H9 (cell line): ENCODE measurements at regions not wholly inside any gene's neighbourhood (a gene's known extent, or its start where the extent isn't known, plus 50 kb on each side); places are given as distances from the start of the nearest gene placed in this dataset.

Source experiments
- DNase-seq: peaks from one replicate; pipeline ENCODE4 v3.0.0-alpha.2; 2017
- H2AFZ ChIP-seq: one replicate; pipeline ENCODE4 v1.6.1; 2013; ENCODE audit warnings: mild to moderate bottlenecking, low read length, control low read depth, moderate library complexity
- H2AK5ac ChIP-seq: 2 replicates; pipeline ENCODE4 v1.6.1; 2013; ENCODE audit warnings: low read length, control low read depth, mixed read lengths; ENCODE audit not compliant: insufficient read length
- H2BK120ac ChIP-seq: one replicate; pipeline ENCODE4 v1.6.1; 2013; ENCODE audit warnings: low read depth, mild to moderate bottlenecking, low read length, control low read depth, inconsistent platforms; ENCODE audit not compliant: poor library complexity, severe bottlenecking
- H2BK12ac ChIP-seq: 2 replicates; pipeline ENCODE4 v1.6.1; 2013; ENCODE audit warnings: low read length, control low read depth, mixed read lengths, low read depth; ENCODE audit not compliant: insufficient read length
- H2BK15ac ChIP-seq: 2 replicates; pipeline ENCODE4 v1.6.1; 2013; ENCODE audit warnings: low read depth, low read length, control low read depth
- H2BK20ac ChIP-seq: one replicate; pipeline ENCODE4 v1.6.1; 2013; ENCODE audit warnings: low read depth, mild to moderate bottlenecking, low read length, control low read depth, inconsistent platforms; ENCODE audit not compliant: poor library complexity, severe bottlenecking
- H2BK5ac ChIP-seq: 2 replicates; pipeline ENCODE4 v1.6.1; 2013; ENCODE audit warnings: low read length, control low read depth, mixed read lengths; ENCODE audit not compliant: insufficient read length
- H3K14ac ChIP-seq: 2 replicates; pipeline ENCODE4 v1.6.1; 2013; ENCODE audit warnings: low read length, control low read depth; ENCODE audit not compliant: insufficient read depth
- H3K18ac ChIP-seq: 2 replicates; pipeline ENCODE4 v1.6.1; 2013; ENCODE audit warnings: low read depth, mild to moderate bottlenecking, mixed read lengths, low read length, control low read depth; ENCODE audit not compliant: insufficient read length
- H3K23ac ChIP-seq: 2 replicates; pipeline ENCODE4 v1.6.1; 2013; ENCODE audit warnings: low read length, control low read depth, mixed read lengths, low read depth; ENCODE audit not compliant: insufficient read length
- H3K23me2 ChIP-seq: 2 replicates; pipeline ENCODE4 v1.6.1; 2013; ENCODE audit warnings: low read depth, mild to moderate bottlenecking, mixed read lengths, low read length, control low read depth; ENCODE audit not compliant: insufficient read length, poor library complexity, severe bottlenecking
- H3K27ac ChIP-seq: 2 replicates; pipeline ENCODE4 v1.5.1; 2013; ENCODE audit warnings: low read length, control low read depth, mixed read lengths, low read depth; ENCODE audit not compliant: insufficient read length
- H3K27me3 ChIP-seq: 2 replicates; pipeline ENCODE4 v1.6.1; 2013; ENCODE audit warnings: low read length, control low read depth, inconsistent platforms; ENCODE audit not compliant: insufficient read depth
- H3K4ac ChIP-seq: 2 replicates; pipeline ENCODE4 v1.6.1; 2013; ENCODE audit warnings: low read depth, mild to moderate bottlenecking, control low read depth, inconsistent platforms, low read length, moderate library complexity
- H3K4me1 ChIP-seq: 2 replicates; pipeline ENCODE4 v1.6.1; 2013; ENCODE audit warnings: low read length, control low read depth, inconsistent platforms; ENCODE audit not compliant: insufficient read depth
- H3K4me2 ChIP-seq: 2 replicates; pipeline ENCODE4 v1.6.1; 2013; ENCODE audit warnings: low read length, control low read depth, mixed read lengths; ENCODE audit not compliant: insufficient read length, insufficient read depth
- H3K56ac ChIP-seq: 2 replicates; pipeline ENCODE4 v1.6.1; 2013; ENCODE audit warnings: low read depth, mild to moderate bottlenecking, mixed read lengths, low read length, control low read depth; ENCODE audit not compliant: insufficient read length
- H3K79me1 ChIP-seq: 2 replicates; pipeline ENCODE4 v1.6.1; 2013; ENCODE audit warnings: low read depth, mild to moderate bottlenecking, moderate library complexity, low read length, control low read depth, inconsistent platforms; ENCODE audit not compliant: insufficient read depth, poor library complexity, severe bottlenecking
- H3K79me2 ChIP-seq: 2 replicates; pipeline ENCODE4 v1.6.1; 2013; ENCODE audit warnings: low read length, control low read depth, inconsistent platforms; ENCODE audit not compliant: insufficient read depth
- H3K9ac ChIP-seq: 2 replicates; pipeline ENCODE4 v1.6.1; 2013; ENCODE audit warnings: low read length, control low read depth, mixed read lengths; ENCODE audit not compliant: insufficient read length; ENCODE audit errors: extremely low read depth
- H3K9me3 ChIP-seq: one replicate; pipeline ENCODE4 v1.6.1; 2013; ENCODE audit warnings: low read depth, low read length, inconsistent platforms; ENCODE audit not compliant: control insufficient read depth
- H3T11ph ChIP-seq: one replicate; pipeline ENCODE4 v1.6.1; 2013; ENCODE audit warnings: mild to moderate bottlenecking, low read length, control low read depth, inconsistent platforms
- H4K20me1 ChIP-seq: one replicate; pipeline ENCODE4 v1.6.1; 2013; ENCODE audit not compliant: control insufficient read depth, insufficient read length, insufficient read depth
- H4K5ac ChIP-seq: 2 replicates; pipeline ENCODE4 v1.6.1; 2013; ENCODE audit warnings: low read depth, mild to moderate bottlenecking, mixed read lengths, low read length, control low read depth; ENCODE audit not compliant: insufficient read length
- H4K8ac ChIP-seq: replicated peaks from 2 replicates; pipeline ENCODE4 v1.6.1; 2013; ENCODE audit warnings: low read length, control low read depth, mixed read lengths, low read depth; ENCODE audit not compliant: insufficient read length
- H4K91ac ChIP-seq: 2 replicates; pipeline ENCODE4 v1.6.1; 2013; ENCODE audit warnings: low read depth, mild to moderate bottlenecking, moderate library complexity, mixed read lengths, low read length, control low read depth; ENCODE audit not compliant: insufficient read length
- H3K27ac Mint-ChIP-seq, 3 experiments: 2 replicates in 2 of 3; 3 replicates in 1 of 3; pipeline ENCODE4 v1.8.0; 2020 to 2021; ENCODE audit warnings: mixed read lengths in 3 of 3, mild to moderate bottlenecking in 1 of 3, moderate library complexity in 1 of 3
- H3K27me3 Mint-ChIP-seq: 2 replicates; pipeline ENCODE4 v1.8.0; 2021; ENCODE audit warnings: low read depth, mild to moderate bottlenecking, moderate library complexity, mixed read lengths
- H3K36me3 Mint-ChIP-seq, 3 experiments: 2 replicates in 2 of 3; 3 replicates in 1 of 3; pipeline ENCODE4 v1.8.0; 2020 to 2021; ENCODE audit warnings: low read depth in 3 of 3, mixed read lengths in 3 of 3; ENCODE audit not compliant: insufficient read depth in 1 of 3
- H3K4me1 Mint-ChIP-seq, 2 experiments: 2 replicates each; pipeline ENCODE4 v1.8.0; 2020; ENCODE audit warnings: mixed read lengths in 2 of 2
- H3K4me3 Mint-ChIP-seq, 2 experiments: 2 replicates in 1 of 2; 3 replicates in 1 of 2; pipeline ENCODE4 v1.8.0; 2020 to 2021; ENCODE audit warnings: mild to moderate bottlenecking in 2 of 2, mixed read lengths in 2 of 2, moderate library complexity in 1 of 2
- H3K9me3 Mint-ChIP-seq, 2 experiments: 2 replicates in 1 of 2; 3 replicates in 1 of 2; pipeline ENCODE4 v1.8.0; 2020; ENCODE audit warnings: mild to moderate bottlenecking in 2 of 2, mixed read lengths in 2 of 2, moderate library complexity in 1 of 2
- CTCF ChIP-seq: fragments of 200-600 bp; sonication (generic); conservative IDR thresholded peaks from 3 replicates; pipeline ENCODE4 v1.8.0; 2021; ENCODE audit warnings: antibody characterized with exemption, mild to moderate bottlenecking
- WGBS: extraction: QIAGEN DNeasy Blood & Tissue Kit; methylation state at CpG from one replicate; pipeline ENCODE4 v1.1.7; 2013; ENCODE audit warnings: missing lambda C conversion rate, low lambda C conversion rate, mixed read lengths; ENCODE audit not compliant: insufficient read length; ENCODE audit errors: extremely low coverage; 5-methylcytosine and 5-hydroxymethylcytosine counted together

- H2BK20ac ChIP-seq = no peak overlapping the region
- H3K23ac ChIP-seq = no peak overlapping the region
- H3K56ac ChIP-seq = no peak overlapping the region
- H3K9me3 ChIP-seq = no peaks in the 10 kb centered on the region
- Mint-ChIP-seq H3K27ac (peak overlapping the region in 2 of 3 experiments; percentile 53 to 74; a peak in 2 of 7 replicates), H3K36me3 (peaks cover 0 to 13% (median 7%) of the 10 kb centered on the region in 3 experiments; a peak in 6 of 7 replicates), H3K27me3 (no peaks in the 10 kb centered on the region), H3K4me3 (no peak overlapping the region), H3K4me1 (peaks cover 27 to 31% of the 10 kb centered on the region in 2 experiments), H3K9me3 (peaks cover 10 to 14% of the 10 kb centered on the region in 2 experiments)
- no peak overlapping the region for H2AK5ac ChIP-seq
- no peak overlapping the region for H4K91ac ChIP-seq
- no peak overlapping the region for H3K14ac ChIP-seq
- H2AFZ ChIP-seq = peak overlapping the region; percentile 77
- no peak overlapping the region for H2BK15ac ChIP-seq
- H2BK12ac ChIP-seq = no peak overlapping the region
- H2BK120ac ChIP-seq = no peak overlapping the region
- H3K79me1 ChIP-seq = no peaks in the 10 kb centered on the region
- H4K8ac ChIP-seq = no peak overlapping the region
- no peak overlapping the region for H2BK5ac ChIP-seq
- no peak overlapping the region for H3K27ac ChIP-seq
- no peak overlapping the region for H3T11ph ChIP-seq
- H3K4me1 ChIP-seq = peaks cover 2% of the 10 kb centered on the region; the same call in 1 of the 2 replicates
- H3K9ac ChIP-seq = no peak overlapping the region
- H3K4me2 ChIP-seq = no peak overlapping the region
- H3K79me2 ChIP-seq = no peaks in the 10 kb centered on the region
- TF ChIP-seq CTCF = no peak
- no CpG with 5 or more reads among the region's 2 CpGs for WGBS
- H3K27me3 ChIP-seq = no peaks in the 10 kb centered on the region
- no peak overlapping the region for H4K5ac ChIP-seq
- H3K23me2 ChIP-seq = no peaks in the 10 kb centered on the region
- no peak overlapping the region for H3K18ac ChIP-seq
- H3K4ac ChIP-seq = no peak overlapping the region
- DNase-seq = peak; percentile 51
- no peaks in the 10 kb centered on the region for H4K20me1 ChIP-seq
These were observed 136.5 kb upstream of the AADAT start for GRCh38 chr4:170226288-170226687.
